HG03565 (cell line): ENCODE measurements at regions not wholly inside any gene's neighbourhood (a gene's known extent, or its start where the extent isn't known, plus 50 kb on each side); places are given as distances from the start of the nearest gene placed in this dataset.
"Not testable (repeated sequence)": the region's sequence is repeated elsewhere in the genome, so short reads cannot be mapped to it uniquely, and the experiment has no call there.

Experiments used
- ATAC-seq: cut with Tn5 transposase; IDR thresholded peaks from one replicate; pipeline ENCODE4 v1.9.1; 2021; ENCODE audit warnings: mild to moderate bottlenecking, moderate library complexity; ENCODE audit not compliant: unreplicated experiment

GRCh38 chr2:116490511-116491145 lies 1323.9 kb upstream of the DDX18 start:
- no peak for ATAC-seq

- ATAC-seq, result no peak
These were observed 1323.2 kb upstream of the DDX18 start for GRCh38 chr2:116491292-116491691.

GRCh38 chr2:116499389-116499788 lies 1315.1 kb upstream of the DDX18 start:
- ATAC-seq, result no peak

GRCh38 chr2:116510117-116510671 lies 1304.3 kb upstream of the DDX18 start:
- ATAC-seq, result peak; percentile 65

- ATAC-seq, result no peak
These were observed 1303.1 kb upstream of the DDX18 start for GRCh38 chr2:116511426-116511825.

GRCh38 chr2:116513991-116514390 lies 1300.5 kb upstream of the DDX18 start:
- ATAC-seq, result no peak

- no peak for ATAC-seq
These were observed 1296.6 kb upstream of the DDX18 start for GRCh38 chr2:116517936-116518335.

- no peak for ATAC-seq
These were observed 1276.7 kb upstream of the DDX18 start for GRCh38 chr2:116537811-116538210.

- no peak for ATAC-seq
These were observed 1269.0 kb upstream of the DDX18 start for GRCh38 chr2:116545286-116546068.

GRCh38 chr2:116552738-116553419 lies 1261.6 kb upstream of the DDX18 start:
- not testable (repeated sequence) for ATAC-seq

GRCh38 chr2:116580209-116580608 lies 1234.3 kb upstream of the DDX18 start:
- ATAC-seq, result no peak

GRCh38 chr2:116582850-116583249 lies 1231.6 kb upstream of the DDX18 start:
- ATAC-seq, result no peak

GRCh38 chr2:116585669-116586327 lies 1228.7 kb upstream of the DDX18 start:
- ATAC-seq, result no peak

GRCh38 chr2:116586328-116586689 lies 1228.2 kb upstream of the DDX18 start:
- ATAC-seq, result no peak
